HCT116 (cell line): ENCODE measurements at regions not wholly inside any gene's neighbourhood (a gene's known extent, or its start where the extent isn't known, plus 50 kb on each side); places are given as distances from the start of the nearest gene placed in this dataset.

Source experiments
- ATAC-seq: fragments of 200-7000 bp; cut with Tn5 transposase; 2 replicates; pipeline ENCODE4 v1.9.1; 2020; ENCODE audit warnings: mild to moderate bottlenecking, moderate library complexity
- BruUV-seq: library from RNA; stranded (reverse); fragments of 400-500 nt; replicated peaks from 2 replicates; lab custom pipeline; 2021; lab: Mats Ljungman, UMichigan
- CTCF ChIA-PET: fragments of 300-600 bp; sonication (Branson Sonifier 250); formaldehyde crosslinking; loops from one replicate; lab custom pipeline; 2021; ENCODE audit warnings: antibody characterized with exemption; lab: Charles Lee
- POLR2A ChIA-PET: fragments of 300-600, 350-600 bp; sonication (Branson Sonifier 250); formaldehyde crosslinking; loops from one replicate; lab custom pipeline; 2021; ENCODE audit warnings: antibody characterized with exemption; lab: Charles Lee
- RAD21 ChIA-PET, 2 experiments: fragments of 300-600 bp; sonication (Branson Sonifier 250); formaldehyde crosslinking; loops; one replicate each; lab custom pipeline; 2023; ENCODE audit warnings: low total read pairs in 2 of 2; ENCODE audit not compliant: uncharacterized antibody in 2 of 2, unreplicated experiment in 2 of 2, low non-redundant PET in 1 of 2; lab: Charles Lee
- DNase-seq: peaks from one replicate; pipeline ENCODE4 v3.0.0-alpha.2; 2010; ENCODE audit warnings: low read depth, low spot score
- H2AFZ ChIP-seq: fragments of 200-600 bp; shearing (Covaris generic), sonication (generic); 2 replicates; pipeline ENCODE4 v1.6.1; 2017; ENCODE audit warnings: low read depth, mixed run types, mixed read lengths, antibody characterized with exemption, low read length; ENCODE audit not compliant: poor library complexity, severe bottlenecking
- H3K27ac ChIP-seq: 2 replicates; pipeline ENCODE4 v1.5.1; 2012; ENCODE audit warnings: low read depth, low read length
- H3K27me3 ChIP-seq: fragments of 200-600 bp; sonication (generic); 2 replicates; pipeline ENCODE4 v1.6.1; 2016; ENCODE audit warnings: mixed run types, low read length, mixed read lengths; ENCODE audit not compliant: insufficient read depth
- H3K36me3 ChIP-seq, 2 experiments: fragments of 200-500 bp in 1 of 2; fragments of 200-600 bp in 1 of 2; sonication (Bioruptor generic) in 1 of 2; sonication (generic) in 1 of 2; 2 replicates each; pipeline versions ENCODE4 v1.5.1 to v1.6.1; 2014 to 2016; ENCODE audit warnings: low read length in 2 of 2, inconsistent platforms in 1 of 2, mixed read lengths in 1 of 2, mixed run types in 1 of 2; ENCODE audit not compliant: insufficient read depth in 2 of 2, control insufficient read depth in 1 of 2
- H3K4me1 ChIP-seq, 2 experiments: fragments of 200-600 bp in 1 of 2; sonication (generic) in 1 of 2; 2 replicates each; pipeline versions ENCODE4 v1.5.1 to v1.6.1; 2012 to 2017; ENCODE audit warnings: low read length in 2 of 2, inconsistent platforms in 1 of 2, mild to moderate bottlenecking in 1 of 2, mixed read lengths in 1 of 2, mixed run types in 1 of 2, moderate library complexity in 1 of 2; ENCODE audit not compliant: insufficient read depth in 2 of 2, control insufficient read depth in 1 of 2
- H3K4me2 ChIP-seq: fragments of 200-600 bp; sonication (generic); 2 replicates; pipeline ENCODE4 v1.6.1; 2017; ENCODE audit warnings: mixed run types, low read length, mixed read lengths
- H3K4me3 ChIP-seq, 2 experiments: fragments of 200-600 bp in 1 of 2; sonication (generic) in 1 of 2; replicated peaks in 1 of 2; 2 replicates each; pipeline ENCODE4 v1.5.1; 2011 to 2016; ENCODE audit warnings: low read length in 2 of 2, control low read depth in 1 of 2, low read depth in 1 of 2, mild to moderate bottlenecking in 1 of 2, mixed read lengths in 1 of 2, mixed run types in 1 of 2
- H3K79me2 ChIP-seq: fragments of 200-600 bp; sonication (generic); 2 replicates; pipeline ENCODE4 v1.6.1; 2017; ENCODE audit warnings: mild to moderate bottlenecking, mixed run types, low read length, moderate library complexity, mixed read lengths; ENCODE audit not compliant: insufficient read depth
- H3K9ac ChIP-seq: fragments of 200-600 bp; sonication (generic); 2 replicates; pipeline ENCODE4 v1.6.1; 2016; ENCODE audit warnings: low read length, mixed read lengths
- H3K9me2 ChIP-seq: fragments of 200-600 bp; sonication (generic), shearing (Covaris generic); 2 replicates; pipeline ENCODE4 v1.6.1; 2017; ENCODE audit warnings: mixed run types, mild to moderate bottlenecking, moderate library complexity; ENCODE audit not compliant: insufficient read depth
- H3K9me3 ChIP-seq, 2 experiments: fragments of 200-500 bp in 1 of 2; fragments of 200-600 bp in 1 of 2; sonication (Bioruptor generic) in 1 of 2; sonication (generic) in 1 of 2; 2 replicates each; pipeline ENCODE4 v1.6.1; 2014 to 2017; ENCODE audit warnings: low read length in 2 of 2, mixed read lengths in 2 of 2, inconsistent platforms in 1 of 2, low read depth in 1 of 2, mild to moderate bottlenecking in 1 of 2, mixed run types in 1 of 2, moderate library complexity in 1 of 2; ENCODE audit not compliant: control insufficient read depth in 1 of 2, insufficient read depth in 1 of 2
- H4K20me1 ChIP-seq: fragments of 200-600 bp; sonication (generic), shearing (Covaris generic); 2 replicates; pipeline ENCODE4 v1.6.1; 2017; ENCODE audit warnings: mixed run types, mild to moderate bottlenecking, moderate library complexity; ENCODE audit not compliant: insufficient read depth
- CEBPB ChIP-seq: IDR thresholded peaks from 2 replicates; pipeline ENCODE4 v1.6.1; 2012; ENCODE audit warnings: low read depth
- CTCF ChIP-seq, 3 experiments: fragments of 200-600 bp in 1 of 3; sonication (generic) in 1 of 3; IDR thresholded peaks in 2 of 3; conservative IDR thresholded peaks in 1 of 3; 2 replicates each; pipeline ENCODE4 v1.5.1; 2012 to 2017; ENCODE audit warnings: low read depth in 2 of 3, low read length in 2 of 3, antibody characterized with exemption in 1 of 3, borderline replicate concordance in 1 of 3, control low read depth in 1 of 3, mild to moderate bottlenecking in 1 of 3, mixed read lengths in 1 of 3, mixed run types in 1 of 3, moderate library complexity in 1 of 3; ENCODE audit not compliant: insufficient read depth in 1 of 3
- EGR1 ChIP-seq: IDR thresholded peaks from 2 replicates; pipeline ENCODE4 v1.6.1; 2012; ENCODE audit warnings: low read depth
- EZH2 ChIP-seq: fragments of 200-600 bp; sonication (generic); IDR thresholded peaks from 2 replicates; pipeline ENCODE4 v1.6.1; 2017; ENCODE audit warnings: antibody characterized with exemption, mixed run types
- EZH2phosphoT487 ChIP-seq: fragments of 200-600 bp; IDR thresholded peaks from 2 replicates; pipeline ENCODE4 v1.6.1; 2018; ENCODE audit warnings: antibody characterized with exemption, borderline replicate concordance
- FOSL1 ChIP-seq: IDR thresholded peaks from 2 replicates; pipeline ENCODE4 v1.6.1; 2012; ENCODE audit warnings: low read depth
- POLR2A ChIP-seq: IDR thresholded peaks from 2 replicates; pipeline ENCODE4 v1.7.0; 2011; ENCODE audit warnings: borderline replicate concordance; ENCODE audit not compliant: insufficient read depth, insufficient read length; ENCODE audit errors: extremely low read depth
- RAD21 ChIP-seq: IDR thresholded peaks from 2 replicates; pipeline ENCODE4 v1.6.1; 2012; ENCODE audit warnings: low read depth, mild to moderate bottlenecking
- REST ChIP-seq: IDR thresholded peaks from 2 replicates; pipeline ENCODE4 v1.6.1; 2012; ENCODE audit warnings: low read depth
- SIN3A ChIP-seq: IDR thresholded peaks from 2 replicates; pipeline ENCODE4 v1.6.1; 2012; ENCODE audit warnings: low read depth
- SP1 ChIP-seq: IDR thresholded peaks from 2 replicates; pipeline ENCODE4 v1.6.1; 2012; ENCODE audit warnings: low read depth
- SRF ChIP-seq: IDR thresholded peaks from 2 replicates; pipeline ENCODE4 v1.6.1; 2012; ENCODE audit warnings: low read depth
- TCF7L2 ChIP-seq: IDR thresholded peaks from 2 replicates; pipeline ENCODE4 v1.7.0; 2011; ENCODE audit warnings: borderline replicate concordance, inconsistent platforms; ENCODE audit not compliant: insufficient read depth, insufficient read length; ENCODE audit errors: extremely low read depth
- YY1 ChIP-seq: IDR thresholded peaks from 2 replicates; pipeline ENCODE4 v1.6.1; 2011; ENCODE audit warnings: low read length, low read depth, moderate library complexity, mild to moderate bottlenecking; ENCODE audit not compliant: insufficient replicate concordance; ENCODE audit errors: extremely low read depth
- ZBTB33 ChIP-seq: IDR thresholded peaks from 2 replicates; pipeline ENCODE4 v1.6.1; 2011; ENCODE audit warnings: mild to moderate bottlenecking, low read length, moderate library complexity; ENCODE audit not compliant: insufficient replicate concordance; ENCODE audit errors: extremely low read depth
- ZNF274 ChIP-seq: fragments of 200-500 bp; sonication (Bioruptor generic); IDR thresholded peaks from 2 replicates; pipeline ENCODE4 v1.6.1; 2014; ENCODE audit warnings: mild to moderate bottlenecking, low read depth, low read length, inconsistent platforms
- intact Hi-C: fragments of 100-400 bp; cut with micrococcal nuclease; formaldehyde crosslinking; loops from 2 replicates; pipeline ENCODE4 v1.10.0; 2022
- TF ChIP-seq, protein P1 (sequence below): IDR thresholded peaks from 2 replicates; pipeline ENCODE4 v1.6.1; 2012

GRCh38 chr6:144411531-144412165 is 126.5 kb downstream of the UTRN start:
- no TSS peak for BruUV-seq
- Histone ChIP-seq H3K79me2 (no peaks in the 10 kb centered on the region), H3K9ac (no peak overlapping the region), H3K9me2 (no peaks in the 10 kb centered on the region), H3K27me3 (no peaks in the 10 kb centered on the region), H3K4me3 (no peak overlapping the region), H3K4me2 (no peak overlapping the region), H2AFZ (no peak overlapping the region), H3K4me1 (peaks cover 0 to 10% of the 10 kb centered on the region in 2 experiments; a peak in 1 of 4 replicates), H3K36me3 (no peaks in the 10 kb centered on the region), H3K27ac (no peak overlapping the region), H4K20me1 (no peaks in the 10 kb centered on the region), H3K9me3 (no peaks in the 10 kb centered on the region)
- ATAC-seq (no peak), DNase-seq (no peak)
- intact Hi-C loops: no loop called here
- RAD21 ChIA-PET: no interaction called here
- CTCF ChIA-PET: no interaction called here
- POLR2A ChIA-PET: no interaction called here
- TF ChIP-seq CTCF (IDR thresholded peaks at IDR 0.05 in 2 of 3, conservative IDR thresholded peaks at IDR 0.05 in 1 of 3; ENCODE audit: borderline replicate concordance in 1 of 3, insufficient read depth in 1 of 3, low read depth in 2 of 3, low read length in 2 of 3) (no peak), YY1 (no peak), SRF (no peak), ZBTB33 (no peak), CEBPB (no peak), EGR1 (no peak), EZH2 (no peak), TCF7L2 (no peak), REST (no peak), FOSL1 (no peak), POLR2A (no peak), RAD21 (no peak), SP1 (no peak), EZH2phosphoT487 (no peak), SIN3A (no peak), ZNF274 (no peak)
- TF ChIP-seq, protein P1, sequence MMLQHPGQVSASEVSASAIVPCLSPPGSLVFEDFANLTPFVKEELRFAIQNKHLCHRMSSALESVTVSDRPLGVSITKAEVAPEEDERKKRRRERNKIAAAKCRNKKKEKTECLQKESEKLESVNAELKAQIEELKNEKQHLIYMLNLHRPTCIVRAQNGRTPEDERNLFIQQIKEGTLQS: no peak
